SK-N-SH treated with all-trans-retinoic acid at 6 μM for 48 hours (cell line): ENCODE measurements at regions not wholly inside any gene's neighbourhood (a gene's known extent, or its start where the extent isn't known, plus 50 kb on each side); places are given as distances from the start of the nearest gene placed in this dataset.
"Not testable (repeated sequence)": the region's sequence is repeated elsewhere in the genome, so short reads cannot be mapped to it uniquely, and the experiment has no call there.

ENCODE experiments used
- ATAC-seq: fragments of 200-7000 bp; cut with Tn5 transposase; 3 replicates; pipeline ENCODE4 v1.9.1; 2020; ENCODE audit warnings: mild to moderate bottlenecking, moderate library complexity
- CREB5 ChIP-seq: fragments of 250-450 bp; sonication (Bioruptor Pico); IDR thresholded peaks from 2 replicates; pipeline ENCODE4 v1.5.1; 2020; ENCODE audit warnings: low read depth, mild to moderate bottlenecking, moderate library complexity
- CSDC2 ChIP-seq: fragments of 250-450 bp; sonication (Bioruptor Pico); IDR thresholded peaks from 2 replicates; pipeline ENCODE4 v1.5.0; 2020; ENCODE audit warnings: mild to moderate bottlenecking, moderate library complexity
- CSRNP3 ChIP-seq: fragments of 250-450 bp; sonication (Bioruptor Pico); IDR thresholded peaks from 2 replicates; pipeline ENCODE4 v1.5.1; 2021; ENCODE audit warnings: mild to moderate bottlenecking, moderate library complexity
- ESRRG ChIP-seq: fragments of 250-450 bp; sonication (Bioruptor Pico); IDR thresholded peaks from 2 replicates; pipeline ENCODE4 v1.6.1; 2021; ENCODE audit warnings: mild to moderate bottlenecking
- PATZ1 ChIP-seq: fragments of 250-450 bp; sonication (Bioruptor Pico); IDR thresholded peaks from 2 replicates; pipeline ENCODE4 v1.8.0; 2020; ENCODE audit warnings: mild to moderate bottlenecking, moderate library complexity, borderline replicate concordance
- POU6F1 ChIP-seq: fragments of 250-450 bp; sonication (Bioruptor Pico); IDR thresholded peaks from 2 replicates; pipeline ENCODE4 v1.8.0; 2021; ENCODE audit warnings: low read depth, mild to moderate bottlenecking, moderate library complexity, borderline replicate concordance
- PPARA ChIP-seq: fragments of 250-450 bp; sonication (Bioruptor Pico); IDR thresholded peaks from 2 replicates; pipeline ENCODE4 v1.5.0; 2020; ENCODE audit warnings: mild to moderate bottlenecking, borderline replicate concordance
- SNAI2 ChIP-seq: fragments of 250-450 bp; sonication (Bioruptor Pico); IDR thresholded peaks from 2 replicates; pipeline ENCODE4 v1.5.0; 2020; ENCODE audit warnings: mild to moderate bottlenecking, moderate library complexity
- TCF4 ChIP-seq: fragments of 250-450 bp; sonication (Bioruptor Pico); IDR thresholded peaks from 2 replicates; pipeline ENCODE4 v1.8.0; 2021; ENCODE audit warnings: mild to moderate bottlenecking, moderate library complexity, borderline replicate concordance
- TOX ChIP-seq: fragments of 250-450 bp; sonication (Bioruptor Pico); IDR thresholded peaks from 2 replicates; pipeline ENCODE4 v1.8.0; 2021; ENCODE audit warnings: mild to moderate bottlenecking, moderate library complexity, borderline replicate concordance
- ZC3H10 ChIP-seq: fragments of 250-450 bp; sonication (Bioruptor Pico); IDR thresholded peaks from 2 replicates; pipeline ENCODE4 v1.5.1; 2021; ENCODE audit warnings: mild to moderate bottlenecking, moderate library complexity
- ZFP3 ChIP-seq: fragments of 250-450 bp; sonication (Bioruptor Pico); IDR thresholded peaks from 2 replicates; pipeline ENCODE4 v1.5.0; 2020; ENCODE audit warnings: mild to moderate bottlenecking, moderate library complexity
- ZFP30 ChIP-seq: fragments of 450-650 bp; formaldehyde crosslinking; IDR thresholded peaks from 2 replicates; pipeline ENCODE4 v1.5.0; 2022; ENCODE audit warnings: mild to moderate bottlenecking, moderate library complexity
- ZNF565 ChIP-seq: fragments of 450-650 bp; formaldehyde crosslinking; conservative IDR thresholded peaks from 2 replicates; pipeline ENCODE4 v1.5.0; 2020; ENCODE audit warnings: low read depth, mild to moderate bottlenecking, moderate library complexity
- ZNF70 ChIP-seq: fragments of 450-650 bp; formaldehyde crosslinking; IDR thresholded peaks from 2 replicates; pipeline ENCODE4 v1.5.0; 2020; ENCODE audit warnings: mild to moderate bottlenecking, moderate library complexity
- ZNF8 ChIP-seq: fragments of 450-650 bp; formaldehyde crosslinking; IDR thresholded peaks from 2 replicates; pipeline ENCODE4 v1.5.0; 2020; ENCODE audit warnings: mild to moderate bottlenecking, moderate library complexity

GRCh38 chr9:108035487-108035886 lies 545.9 kb upstream of the KLF4 start:
- ATAC-seq, result no peak
- TF ChIP-seq POU6F1 (CRISPR knock-in tag) (no peak), CSDC2 (CRISPR knock-in tag) (no peak)

- no peak for TF ChIP-seq CSRNP3 (CRISPR knock-in tag)
- no peak for TF ChIP-seq ZNF70 (CRISPR knock-in tag)
- TF ChIP-seq TOX (CRISPR knock-in tag), result no peak
- TF ChIP-seq PATZ1 (CRISPR knock-in tag), result no peak
- TF ChIP-seq ZFP3, result no peak
- TF ChIP-seq ZNF565 (CRISPR knock-in tag), result no peak
- no peak for TF ChIP-seq ZFP30 (CRISPR knock-in tag)
- TF ChIP-seq POU6F1 (CRISPR knock-in tag), result no peak
- no peak for TF ChIP-seq SNAI2 (CRISPR knock-in tag)
- no peak for TF ChIP-seq TCF4 (CRISPR knock-in tag)
- no peak for TF ChIP-seq CREB5 (CRISPR knock-in tag)
- no peak for TF ChIP-seq ZNF8 (CRISPR knock-in tag)
- TF ChIP-seq ESRRG (CRISPR knock-in tag), result no peak
- TF ChIP-seq ZC3H10 (CRISPR knock-in tag), result no peak
- TF ChIP-seq PPARA (CRISPR knock-in tag), result no peak
- TF ChIP-seq, all 23 proteins: peak for 0
- ATAC-seq, result no peak
These were observed 544.7 kb upstream of the KLF4 start for GRCh38 chr9:108033976-108034964.

GRCh38 chr9:108032079-108032478 lies 542.5 kb upstream of the KLF4 start:
- ATAC-seq, result not testable (repeated sequence)

- ATAC-seq, result not testable (repeated sequence)
These were observed 541.7 kb upstream of the KLF4 start for GRCh38 chr9:108031221-108031620.

GRCh38 chr9:108026718-108027117 lies 537.1 kb upstream of the KLF4 start:
- ATAC-seq, result not testable (repeated sequence)
